NCI-H1092 (cell line): ENCODE measurements at regions not wholly inside any gene's neighbourhood (a gene's known extent, or its start where the extent isn't known, plus 50 kb on each side); places are given as distances from the start of the nearest gene placed in this dataset.
"Not testable (repeated sequence)": the region's sequence is repeated elsewhere in the genome, so short reads cannot be mapped to it uniquely, and the experiment has no call there.

Experiments
- DNase-seq: peaks from one replicate; lab custom pipeline; 2025; lab: John Stamatoyannopoulos, UW

DNA sequence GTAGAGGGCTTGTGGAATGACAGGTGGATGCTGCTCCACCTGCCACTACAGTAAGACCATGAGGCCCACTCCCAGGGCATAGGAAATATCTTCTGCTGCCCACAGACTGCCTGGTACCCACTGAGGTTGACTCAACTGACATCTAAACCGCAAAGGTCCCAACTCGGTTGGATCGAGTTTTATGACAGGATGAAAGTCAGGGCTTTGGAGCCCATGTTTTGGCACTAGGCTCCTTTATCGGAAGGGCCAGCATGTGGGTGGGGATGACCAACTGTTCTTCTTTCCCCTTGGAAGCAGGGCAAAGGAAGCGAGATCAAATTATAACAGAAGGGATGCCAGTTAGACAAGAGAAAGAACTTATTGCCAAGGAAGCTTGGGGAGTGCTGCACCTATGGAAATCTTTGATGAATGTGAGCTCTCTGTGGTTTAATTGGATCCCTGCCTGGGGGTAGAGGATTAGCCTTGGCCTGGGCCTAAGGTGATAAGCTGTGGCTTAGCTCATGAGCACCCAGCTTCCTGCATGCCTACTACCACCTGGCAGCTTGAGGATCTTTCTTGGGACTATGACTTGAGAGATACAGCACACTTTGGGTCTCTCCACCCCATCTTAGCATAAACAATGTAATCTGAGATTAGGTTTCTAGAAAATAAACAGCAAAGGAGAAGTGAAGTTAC lies 121.8 kb downstream of the KCNA5 start:
- no peak for DNase-seq

DNA sequence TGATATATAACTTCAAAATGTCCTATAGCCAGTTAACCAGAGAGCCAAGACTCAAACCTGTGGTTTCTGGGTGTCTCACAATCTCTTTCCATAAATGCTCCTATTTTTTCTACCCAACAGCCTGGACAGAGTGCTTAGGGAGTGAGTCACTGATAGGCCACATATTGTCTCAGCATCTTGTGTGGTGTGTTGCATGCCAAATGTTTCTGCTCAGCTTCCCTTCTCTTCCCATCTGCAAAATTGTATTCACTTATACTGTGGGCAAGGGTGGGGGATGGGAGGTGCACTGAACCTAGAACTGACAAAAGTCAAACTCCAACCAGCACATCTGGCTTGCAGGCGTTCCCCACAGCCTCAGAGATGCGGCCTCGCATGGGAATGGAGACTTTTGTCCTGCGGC lies 123.3 kb downstream of the KCNA5 start:
- no peak for DNase-seq

DNA sequence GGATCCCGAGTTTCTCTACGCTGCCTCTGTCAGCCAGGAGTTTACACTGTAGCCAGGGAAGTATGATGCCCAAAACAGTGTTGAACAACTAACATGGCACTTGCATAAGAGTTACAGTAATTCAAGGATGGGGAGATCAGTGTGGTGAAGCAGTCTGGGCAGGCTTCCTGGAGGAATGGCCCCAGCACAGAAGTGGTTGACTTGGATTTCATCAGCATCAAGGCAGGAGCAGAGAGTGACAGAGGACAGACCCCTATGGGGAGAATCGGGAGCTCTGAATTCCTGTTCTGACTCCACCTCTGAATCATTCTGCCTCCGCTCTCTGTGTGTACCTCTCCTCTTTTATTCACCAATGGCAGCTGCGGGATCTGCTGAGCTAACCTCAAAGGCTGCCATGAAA lies 124.5 kb downstream of the KCNA5 start:
- DNase-seq = no peak

DNA sequence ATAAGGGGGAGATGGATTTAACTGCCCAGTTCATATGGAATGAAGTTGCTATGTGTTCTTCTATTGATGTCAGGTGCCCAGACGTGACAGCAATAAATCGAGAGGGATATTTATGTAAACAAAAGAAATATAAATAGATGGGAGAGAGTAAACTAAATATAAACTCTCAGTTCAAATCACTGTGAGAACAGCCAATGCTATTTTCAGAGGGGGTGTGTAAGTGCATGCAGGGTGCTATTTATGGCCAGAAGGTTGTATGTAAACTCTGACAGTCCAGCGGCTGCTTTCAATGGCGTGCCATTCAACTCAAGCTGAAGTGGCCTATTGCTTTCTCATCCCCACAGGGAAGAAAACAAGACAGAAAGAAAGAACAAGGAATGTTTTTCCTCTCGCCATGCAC lies 127.2 kb downstream of the KCNA5 start:
- DNase-seq = no peak

DNA sequence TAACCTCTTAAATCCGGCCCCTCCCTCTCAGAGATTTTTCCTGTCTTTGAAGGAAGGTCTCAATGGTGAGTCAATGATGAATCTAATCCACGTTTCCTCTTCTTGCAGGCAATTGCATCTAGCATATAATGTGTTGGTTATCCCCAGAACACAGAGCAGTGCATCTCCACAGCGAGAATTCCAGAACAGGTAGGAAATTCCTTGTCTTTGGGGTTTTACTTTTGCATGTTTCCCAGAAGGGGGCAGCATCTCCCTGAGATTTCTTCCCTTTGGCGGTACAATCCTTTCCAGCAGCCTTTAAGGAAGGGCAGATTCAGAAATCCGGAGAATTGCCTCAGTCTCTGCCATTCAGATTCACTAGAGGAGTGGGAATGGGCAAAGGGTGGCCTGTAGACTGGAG lies 128.0 kb downstream of the KCNA5 start:
- peak; percentile 14 for DNase-seq

DNA sequence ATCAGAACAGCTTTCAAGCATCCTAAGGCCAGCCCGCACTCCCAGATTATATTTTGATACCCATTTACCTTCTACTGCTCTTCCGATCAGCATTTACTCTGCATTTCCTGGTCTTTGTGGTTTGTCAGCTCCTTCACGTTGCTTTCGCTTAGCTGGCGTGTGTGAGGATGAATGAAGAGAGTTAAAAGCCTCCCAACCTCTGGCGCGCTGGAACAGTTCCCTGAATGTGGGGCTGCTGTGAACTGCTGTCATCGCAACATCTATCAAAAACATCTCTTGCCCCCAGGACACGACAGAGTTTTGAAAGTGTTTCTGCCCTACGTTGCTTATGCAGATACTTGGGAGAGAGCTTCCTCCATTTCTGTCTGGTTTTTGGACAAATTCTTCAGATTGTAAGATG lies 129.2 kb downstream of the KCNA5 start:
- DNase-seq = no peak

DNA sequence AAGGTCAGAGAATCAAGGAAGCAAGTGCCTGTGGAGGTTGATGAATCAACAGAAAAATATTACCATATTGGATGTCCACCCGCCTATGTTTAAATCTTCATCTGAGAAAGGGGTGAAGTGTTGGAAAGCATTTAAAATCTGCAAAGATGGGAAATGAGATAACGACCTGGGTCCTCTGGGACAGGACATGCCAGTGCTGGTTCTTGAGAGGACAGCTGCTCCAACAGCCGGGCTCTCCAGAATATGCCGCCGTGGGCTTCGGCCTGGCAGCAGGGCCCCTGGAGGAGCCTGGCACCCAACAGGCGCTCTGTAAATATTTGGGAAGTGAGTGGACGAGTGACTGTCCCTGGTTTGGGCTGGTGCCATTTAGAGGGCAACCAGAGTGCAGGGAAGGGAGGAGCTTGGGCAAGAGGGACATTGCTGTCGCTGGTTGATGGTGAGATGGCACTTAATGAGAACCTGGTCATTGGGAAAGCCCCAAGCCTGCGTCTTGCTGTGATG lies 129.9 kb downstream of the KCNA5 start:
- no peak for DNase-seq

DNA sequence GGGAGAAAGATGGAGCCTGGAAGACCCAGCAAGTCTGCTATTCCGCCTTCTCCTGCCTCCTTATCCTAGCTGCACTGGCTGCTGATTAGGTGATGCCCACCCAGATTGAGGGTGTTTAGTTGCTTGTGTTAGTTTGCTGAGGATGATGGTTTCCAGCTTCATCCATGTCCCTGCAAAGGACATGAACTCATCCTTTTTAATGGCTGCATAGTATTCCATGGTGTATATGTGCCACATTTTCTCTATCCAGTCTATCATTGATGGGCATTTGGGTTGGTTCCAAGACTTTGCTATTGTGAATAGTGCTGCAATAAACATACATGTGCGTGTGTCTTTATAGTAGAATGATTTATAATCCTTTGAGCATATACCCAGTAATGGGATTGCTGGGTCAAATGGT lies 131.7 kb downstream of the KCNA5 start:
- not testable (repeated sequence) for DNase-seq

DNA sequence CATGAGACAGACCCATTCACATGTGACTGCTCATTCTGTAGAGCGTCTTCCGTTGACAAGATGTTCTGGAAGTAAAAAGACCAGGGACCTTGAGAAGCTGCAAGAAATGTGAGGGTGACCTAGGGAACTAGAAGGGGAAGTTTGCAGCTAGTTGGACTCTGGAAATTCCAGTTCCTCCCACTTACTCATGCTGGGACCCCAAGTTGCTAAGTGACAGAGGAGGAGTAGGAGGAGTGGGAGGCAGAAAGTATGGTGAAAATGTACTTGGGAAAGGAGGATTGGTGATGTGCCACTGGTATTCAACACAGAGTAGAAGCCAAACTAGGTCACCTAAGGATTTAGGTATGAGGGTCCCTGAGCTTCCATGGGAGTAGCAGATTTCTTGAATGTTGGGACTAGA lies 132.4 kb downstream of the KCNA5 start:
- DNase-seq = no peak

DNA sequence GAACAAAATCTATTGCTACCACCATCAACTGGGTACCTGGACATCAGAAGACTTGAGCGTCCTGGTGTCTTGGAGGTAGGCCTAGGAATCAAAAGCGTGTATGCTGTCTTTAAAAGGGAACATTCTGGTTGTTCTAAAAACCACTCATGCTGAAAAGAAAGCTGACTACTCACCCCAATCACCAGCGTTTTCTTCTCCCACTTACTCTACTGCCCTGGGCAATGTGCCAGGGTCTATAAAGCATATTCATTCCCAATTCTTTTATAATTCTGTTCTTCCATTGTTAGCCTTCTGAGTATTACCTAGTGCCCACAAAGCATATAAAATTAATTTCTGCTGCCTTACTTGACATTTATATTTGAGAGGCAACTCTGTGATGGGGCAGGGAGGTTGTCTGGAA lies 133.4 kb downstream of the KCNA5 start:
- DNase-seq = no peak

DNA sequence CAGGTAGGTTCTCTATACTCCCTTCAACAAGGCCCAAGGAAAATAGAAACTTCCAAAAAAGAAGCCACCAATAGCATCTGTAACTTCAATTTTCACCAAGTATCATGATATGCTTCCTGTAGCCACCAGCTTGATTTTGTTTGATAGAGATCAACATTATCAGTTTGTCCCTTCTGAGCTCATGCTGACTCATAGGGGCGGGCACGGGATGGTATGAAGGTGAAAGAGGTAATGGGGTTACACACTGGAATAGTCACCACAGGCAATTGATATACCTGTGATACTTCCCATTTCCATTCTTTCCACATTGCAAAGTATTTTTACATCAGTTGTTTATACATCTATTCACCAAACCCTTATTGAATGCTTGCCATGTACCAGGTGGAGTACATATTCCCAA lies 134.1 kb downstream of the KCNA5 start:
- DNase-seq = no peak

DNA sequence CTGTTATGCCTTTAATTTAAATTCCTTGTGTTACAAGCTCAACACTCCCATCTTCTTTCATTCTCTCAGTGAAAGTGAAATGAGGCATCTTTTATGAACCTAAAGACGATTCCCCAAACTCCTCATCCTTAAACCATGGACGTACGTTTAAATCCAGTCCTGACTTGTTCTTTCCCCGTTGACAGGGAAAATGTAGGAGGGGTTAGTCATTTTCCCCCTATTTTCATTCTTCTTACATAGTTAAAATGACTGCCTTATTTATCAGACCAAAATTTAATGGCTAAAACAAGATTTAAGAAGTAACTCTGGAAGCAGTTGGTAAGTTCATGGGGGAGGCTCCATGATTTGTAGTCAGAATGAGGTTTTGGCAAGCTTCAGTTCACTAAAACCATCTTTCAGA lies 134.9 kb downstream of the KCNA5 start:
- DNase-seq = no peak

DNA sequence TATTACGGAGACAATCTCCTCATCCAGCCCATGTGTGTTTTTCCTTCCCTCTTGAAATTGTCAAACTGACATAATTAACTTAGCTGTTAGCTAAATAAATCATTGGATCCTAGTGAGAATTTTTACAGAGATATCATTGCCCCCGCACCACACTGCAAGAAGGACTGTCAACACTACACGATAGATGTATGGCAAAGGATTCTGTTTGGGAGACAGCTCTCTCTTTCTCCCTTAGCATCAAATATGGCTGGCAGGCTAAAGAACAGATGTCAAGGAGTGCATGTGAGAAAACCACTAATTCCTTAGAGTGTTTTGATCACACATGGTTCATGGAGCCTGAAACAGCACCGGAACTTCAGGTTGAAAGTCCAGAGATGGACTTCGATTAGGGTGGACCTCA lies 136.8 kb downstream of the KCNA5 start:
- DNase-seq = no peak

DNA sequence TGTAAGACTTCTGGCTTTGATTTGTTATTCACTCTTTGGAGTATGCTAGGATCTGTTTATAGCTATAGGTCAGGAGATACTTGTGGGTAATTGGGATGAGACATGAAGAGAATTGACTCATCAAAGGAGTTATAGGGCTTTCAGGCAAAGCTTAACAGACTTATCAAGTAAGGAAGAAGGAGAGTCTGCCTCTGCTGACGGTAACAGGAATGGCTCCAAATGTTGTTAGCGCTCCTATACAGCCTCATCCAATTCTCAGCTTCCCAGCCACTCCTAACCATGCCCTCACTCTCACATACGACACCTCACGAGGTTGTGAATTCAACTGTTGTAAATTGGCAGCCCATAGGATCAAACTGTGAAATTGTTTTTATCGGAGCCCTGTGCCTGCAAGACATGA lies 140.5 kb downstream of the KCNA5 start:
- no peak for DNase-seq

DNA sequence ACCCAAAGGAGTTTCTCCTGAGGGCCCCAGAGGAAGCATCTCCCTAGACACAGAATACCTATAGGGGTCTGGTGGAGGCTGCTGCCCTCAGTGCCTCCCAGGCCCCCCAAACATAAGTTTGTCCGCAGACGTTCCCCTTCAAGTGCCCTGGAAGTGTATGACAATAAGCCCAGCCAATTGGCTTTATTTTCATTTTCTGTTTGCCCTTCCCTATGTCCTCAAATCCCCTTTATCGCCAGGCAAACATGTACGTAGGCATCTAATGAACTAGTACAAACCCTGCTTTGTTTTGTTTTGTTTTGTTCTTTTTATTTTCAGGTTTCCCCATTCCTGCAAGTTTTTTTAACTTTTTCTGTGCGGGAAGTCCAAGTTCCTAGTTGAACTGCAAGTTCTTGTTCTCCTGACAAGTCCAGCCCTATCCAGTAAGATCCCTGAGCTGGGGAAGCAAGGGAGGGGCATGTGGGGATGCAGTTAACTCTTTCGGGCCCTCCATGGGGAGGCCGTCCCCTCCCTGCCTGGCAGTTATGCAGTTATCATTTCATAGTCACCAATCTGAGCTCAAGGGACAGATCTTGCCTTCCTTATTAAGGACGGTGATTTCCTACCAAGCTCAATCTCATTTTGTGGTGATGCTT lies 141.9 kb downstream of the KCNA5 start:
- no peak for DNase-seq

DNA sequence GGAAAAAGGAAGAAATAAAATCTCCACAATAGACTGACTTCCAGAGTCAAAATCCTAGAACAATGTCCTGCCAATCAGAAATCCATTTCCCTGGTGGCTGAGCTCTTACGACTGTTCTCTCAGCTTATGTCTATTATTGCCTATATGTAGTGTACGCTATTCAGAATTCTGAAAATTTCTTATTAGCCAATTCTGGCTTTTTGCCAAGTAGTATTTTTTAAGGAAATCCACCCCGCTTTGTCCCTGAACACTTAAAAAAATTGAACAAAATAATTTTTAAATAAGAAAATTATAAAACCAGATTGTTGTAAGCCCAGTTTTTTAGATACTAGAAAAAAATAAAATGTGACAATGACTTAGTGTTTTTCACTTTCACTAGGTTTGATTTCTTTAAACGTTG lies 143.0 kb downstream of the KCNA5 start:
- no peak for DNase-seq

DNA sequence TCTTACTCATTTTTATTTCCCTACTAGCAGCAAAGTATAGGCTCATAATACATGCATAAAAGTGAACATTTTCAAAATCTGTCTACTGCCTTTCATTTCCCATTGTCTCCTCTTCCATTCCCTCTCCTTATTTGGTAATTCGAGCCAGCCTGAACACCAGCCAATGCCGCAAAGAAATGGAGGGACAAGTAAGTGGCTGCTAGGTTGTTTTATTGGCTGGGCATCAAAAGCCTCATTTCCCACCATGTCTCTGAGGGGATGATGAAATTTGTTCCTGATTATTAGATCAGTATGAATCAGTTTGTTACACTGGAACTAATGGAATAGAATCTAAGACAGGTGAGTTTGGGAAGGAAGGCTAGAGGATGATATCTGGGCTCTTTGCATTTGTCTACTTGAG lies 143.5 kb downstream of the KCNA5 start:
- peak; percentile 69 for DNase-seq

DNA sequence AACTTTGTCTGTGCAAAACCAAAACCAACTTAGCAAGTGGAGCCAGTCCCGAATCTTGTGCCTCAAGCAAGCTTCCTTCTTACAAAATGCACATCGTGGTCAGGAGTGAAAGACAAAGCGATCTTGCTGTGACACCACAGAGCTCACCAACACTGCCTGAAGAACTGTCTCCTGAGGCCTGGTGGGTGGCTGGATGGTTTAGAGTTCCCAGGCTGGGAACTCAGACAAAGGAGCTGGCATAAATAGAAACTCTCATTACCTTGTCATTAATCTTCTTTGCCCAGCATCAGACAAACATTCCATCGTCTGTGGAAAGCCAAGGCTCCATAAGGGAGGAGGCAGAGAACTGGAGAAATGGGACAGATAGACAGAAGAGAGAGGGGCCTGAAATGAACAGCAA lies 144.8 kb downstream of the KCNA5 start:
- no peak for DNase-seq

DNA sequence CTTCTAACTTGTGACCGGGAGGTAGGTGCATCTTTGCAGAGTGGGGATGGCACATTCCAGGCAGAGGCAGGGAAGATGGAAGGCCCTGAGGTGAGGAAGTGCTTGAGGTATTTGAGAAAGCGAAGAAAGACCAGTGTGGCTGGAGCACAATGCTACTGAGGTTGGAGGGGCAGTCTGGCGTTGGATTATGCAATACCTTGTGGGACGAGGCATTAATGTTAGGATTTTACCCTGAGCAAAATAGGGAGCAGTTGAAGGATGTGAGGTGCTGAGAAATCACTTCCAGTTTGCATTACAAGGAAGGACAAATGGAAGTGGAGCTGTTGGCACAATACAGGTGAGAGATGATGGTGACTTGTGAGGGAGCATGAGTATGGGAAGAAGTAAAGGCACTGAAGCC lies 145.5 kb downstream of the KCNA5 start:
- no peak for DNase-seq

DNA sequence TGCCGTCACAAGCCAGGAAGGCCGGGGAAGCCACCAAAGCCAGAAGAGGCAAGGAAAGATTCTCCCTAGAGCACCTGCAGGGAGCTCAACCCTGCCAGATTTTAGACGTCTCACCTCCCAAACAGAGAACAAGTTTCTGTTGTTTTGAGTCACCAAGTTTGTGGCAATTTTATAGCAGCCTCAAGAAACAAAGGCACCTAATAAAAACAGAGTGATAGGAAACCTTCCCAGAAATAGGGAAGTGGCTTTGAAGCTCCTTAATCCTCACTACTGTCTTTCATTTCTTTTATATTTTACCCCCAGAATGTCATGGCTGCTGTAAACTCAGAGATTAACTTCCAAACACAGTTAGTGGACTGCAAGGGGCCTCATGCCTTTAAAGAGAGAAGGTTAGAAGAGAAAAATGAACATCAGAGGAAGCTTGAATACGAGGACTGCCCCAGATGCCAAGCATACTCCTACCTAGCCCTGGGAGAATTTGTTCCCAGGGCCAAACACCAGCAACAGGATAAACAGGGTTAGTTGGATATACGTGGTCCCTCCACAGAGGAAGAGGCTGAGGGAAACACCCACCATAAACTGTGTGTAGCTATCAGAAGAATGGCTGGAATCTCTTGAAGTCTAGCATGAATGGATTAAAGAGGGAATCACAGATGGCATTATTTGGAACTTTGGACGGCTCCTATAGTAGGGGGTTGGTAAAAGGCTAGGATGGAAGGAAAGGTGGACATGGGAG lies 148.3 kb downstream of the KCNA5 start:
- no peak for DNase-seq

DNA sequence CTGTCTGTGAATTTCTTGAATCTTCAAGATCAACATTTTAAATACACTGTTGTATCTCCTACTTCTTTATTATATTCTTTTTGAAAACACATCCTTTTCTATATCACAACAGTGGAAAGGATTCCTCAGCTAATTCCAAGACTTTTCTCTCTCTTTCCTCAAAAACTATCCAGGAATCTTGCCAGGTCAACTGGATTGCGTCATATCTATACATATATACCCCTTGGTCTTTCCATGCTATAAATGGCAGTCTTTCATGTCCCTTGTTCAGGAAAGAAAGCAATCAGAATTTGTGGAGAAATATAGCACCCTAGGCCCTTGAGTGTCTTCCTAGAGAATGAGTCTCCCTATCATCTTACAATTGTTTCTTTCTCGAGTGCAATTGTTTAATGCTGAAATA lies 149.0 kb downstream of the KCNA5 start:
- no peak for DNase-seq

DNA sequence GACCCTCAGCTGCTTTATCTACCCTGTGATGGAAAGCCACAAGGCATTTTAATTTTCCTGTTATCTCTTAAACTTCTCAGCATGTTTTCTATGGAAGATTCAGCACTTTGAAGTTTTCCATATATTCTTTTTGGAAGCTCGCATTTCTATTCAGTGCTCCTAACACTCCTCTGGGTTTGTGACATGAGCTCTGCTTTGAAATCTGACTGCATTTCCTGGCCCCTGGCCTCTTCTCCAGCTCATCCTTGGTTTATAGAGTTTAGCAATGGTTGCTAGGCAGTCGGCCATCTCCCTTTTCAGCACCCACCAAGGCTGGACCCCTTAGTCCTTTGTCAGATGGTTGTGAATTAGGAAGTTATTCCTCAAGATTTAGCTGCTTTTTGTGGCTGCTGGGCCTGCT lies 150.6 kb downstream of the KCNA5 start:
- no peak for DNase-seq

DNA sequence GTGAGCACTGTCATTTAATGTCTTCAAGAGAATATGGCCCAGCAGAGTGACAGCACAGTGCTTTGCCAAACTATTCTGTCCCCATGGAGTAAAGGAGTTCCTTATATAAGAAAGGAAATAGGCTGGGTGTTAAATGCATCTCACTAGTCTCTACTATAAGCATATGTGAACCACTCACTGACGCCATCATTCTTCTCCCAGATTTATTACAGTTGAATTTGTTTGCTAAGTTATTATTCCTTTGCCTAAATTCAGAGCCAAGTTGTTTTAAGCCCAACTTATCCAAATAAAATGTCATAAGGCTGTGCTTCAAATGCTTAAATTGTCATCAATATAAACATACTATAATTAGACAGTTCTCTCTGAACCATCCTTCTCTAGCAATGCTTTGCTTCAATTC lies 151.6 kb downstream of the KCNA5 start:
- DNase-seq = no peak
